Karpas-422 (cell line): ENCODE measurements at regions not wholly inside any gene's neighbourhood (a gene's known extent, or its start where the extent isn't known, plus 50 kb on each side); places are given as distances from the start of the nearest gene placed in this dataset.

Experiments used
- DNase-seq: peaks from one replicate; pipeline ENCODE4 v3.0.0-alpha.2; 2015
- H2AFZ ChIP-seq: fragments of 200-600 bp; sonication (generic); 2 replicates; pipeline ENCODE4 v1.6.1; 2014; ENCODE audit warnings: antibody characterized with exemption, low read length, mixed read lengths
- H3K27ac ChIP-seq: fragments of 200-600 bp; sonication (generic); 2 replicates; pipeline ENCODE4 v1.5.1; 2014; ENCODE audit warnings: mild to moderate bottlenecking, low read length, moderate library complexity
- H3K27me3 ChIP-seq: fragments of 200-600 bp; sonication (generic); 2 replicates; pipeline ENCODE4 v1.6.1; 2014; ENCODE audit warnings: low read length, mixed read lengths
- H3K36me3 ChIP-seq: fragments of 200-600 bp; sonication (generic); 2 replicates; pipeline ENCODE4 v1.6.1; 2014; ENCODE audit warnings: low read length, mixed read lengths; ENCODE audit not compliant: insufficient read depth
- H3K4me1 ChIP-seq: fragments of 200-600 bp; sonication (generic); 2 replicates; pipeline ENCODE4 v1.6.1; 2014; ENCODE audit warnings: mild to moderate bottlenecking, low read length, mixed read lengths
- H3K4me2 ChIP-seq: fragments of 200-600 bp; sonication (generic); 2 replicates; pipeline ENCODE4 v1.6.1; 2014; ENCODE audit warnings: low read length, low read depth, mild to moderate bottlenecking; ENCODE audit not compliant: poor library complexity, severe bottlenecking
- H3K4me3 ChIP-seq: fragments of 200-600 bp; sonication (generic); 2 replicates; pipeline ENCODE4 v1.5.1; 2014; ENCODE audit warnings: mild to moderate bottlenecking, antibody characterized with exemption, low read length, mixed read lengths
- H3K79me2 ChIP-seq: fragments of 200-600 bp; sonication (generic); 2 replicates; pipeline ENCODE4 v1.6.1; 2014; ENCODE audit warnings: mild to moderate bottlenecking, low read length, mixed read lengths
- H3K9ac ChIP-seq: fragments of 200-600 bp; sonication (generic); 2 replicates; pipeline ENCODE4 v1.6.0; 2014; ENCODE audit warnings: low read length
- H3K9me2 ChIP-seq: fragments of 200-600 bp; sonication (generic), shearing (Covaris generic); replicated peaks from 2 replicates; pipeline ENCODE4 v1.6.0; 2014; ENCODE audit warnings: mild to moderate bottlenecking, low read length, moderate library complexity; ENCODE audit not compliant: insufficient read depth
- H3K9me3 ChIP-seq: fragments of 300-700, 200-600 bp; sonication (generic); 2 replicates; pipeline ENCODE4 v1.6.1; 2014; ENCODE audit warnings: low read length, mixed read lengths
- H4K20me1 ChIP-seq: fragments of 200-600 bp; sonication (generic); 2 replicates; pipeline ENCODE4 v1.6.1; 2014; ENCODE audit warnings: mild to moderate bottlenecking, antibody characterized with exemption, low read length, low read depth; ENCODE audit not compliant: insufficient read depth

- H3K4me3 ChIP-seq = no peak overlapping the region
- H3K27me3 ChIP-seq = no peaks in the 10 kb centered on the region
- H3K9ac ChIP-seq = no peak overlapping the region
- H3K9me3 ChIP-seq = no peaks in the 10 kb centered on the region
- no peaks in the 10 kb centered on the region for H3K36me3 ChIP-seq
- H3K27ac ChIP-seq = no peak overlapping the region
- no peak overlapping the region for H3K4me2 ChIP-seq
- H3K9me2 ChIP-seq = no peaks in the 10 kb centered on the region
- H4K20me1 ChIP-seq = no peaks in the 10 kb centered on the region
- DNase-seq = no peak
- no peaks in the 10 kb centered on the region for H3K4me1 ChIP-seq
- H2AFZ ChIP-seq = no peak overlapping the region
- H3K79me2 ChIP-seq = no peaks in the 10 kb centered on the region
Observed at GRCh38 chr1:55932402-55932801, 647.0 kb downstream of the PLPP3 start.

- no peak for DNase-seq
- no peaks in the 10 kb centered on the region for H3K9me3 ChIP-seq
- no peak overlapping the region for H3K27ac ChIP-seq
- H3K4me3 ChIP-seq = no peak overlapping the region
- no peaks in the 10 kb centered on the region for H4K20me1 ChIP-seq
- no peaks in the 10 kb centered on the region for H3K79me2 ChIP-seq
- H3K9ac ChIP-seq = no peak overlapping the region
- H3K9me2 ChIP-seq = no peaks in the 10 kb centered on the region
- no peaks in the 10 kb centered on the region for H3K27me3 ChIP-seq
- H3K36me3 ChIP-seq = no peaks in the 10 kb centered on the region
- no peaks in the 10 kb centered on the region for H3K4me1 ChIP-seq
- no peak overlapping the region for H2AFZ ChIP-seq
- H3K4me2 ChIP-seq = no peak overlapping the region
Observed at GRCh38 chr1:55931081-55931940, 648.1 kb downstream of the PLPP3 start.

DNA sequence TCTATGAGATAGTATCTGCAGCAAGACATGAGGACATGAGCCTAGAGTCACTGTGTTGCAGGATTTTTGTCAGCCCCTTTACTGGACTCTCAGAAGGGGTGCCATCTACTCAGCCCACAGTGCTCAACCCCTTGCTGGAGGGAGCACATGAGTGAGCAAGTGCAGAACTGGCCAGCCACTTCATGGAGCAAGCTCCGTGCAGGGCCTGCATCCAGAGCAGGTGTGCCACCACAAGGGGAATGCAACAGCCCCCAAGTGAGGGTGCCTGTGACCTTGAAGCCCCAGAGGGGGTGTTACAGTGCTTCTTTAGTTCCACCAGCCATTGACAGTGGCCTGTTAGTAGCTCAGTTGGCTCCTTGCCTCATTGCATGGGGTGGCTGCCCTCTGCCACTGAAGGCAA is 649.7 kb downstream of the PLPP3 start:
- H3K4me1 ChIP-seq = no peaks in the 10 kb centered on the region
- H3K4me2 ChIP-seq = no peak overlapping the region
- no peaks in the 10 kb centered on the region for H3K9me2 ChIP-seq
- H3K9ac ChIP-seq = no peak overlapping the region
- H3K79me2 ChIP-seq = no peaks in the 10 kb centered on the region
- no peak overlapping the region for H2AFZ ChIP-seq
- no peak overlapping the region for H3K27ac ChIP-seq
- no peaks in the 10 kb centered on the region for H3K9me3 ChIP-seq
- no peaks in the 10 kb centered on the region for H3K36me3 ChIP-seq
- H3K4me3 ChIP-seq = no peak overlapping the region
- no peaks in the 10 kb centered on the region for H4K20me1 ChIP-seq
- H3K27me3 ChIP-seq = no peaks in the 10 kb centered on the region
- no peak for DNase-seq

DNA sequence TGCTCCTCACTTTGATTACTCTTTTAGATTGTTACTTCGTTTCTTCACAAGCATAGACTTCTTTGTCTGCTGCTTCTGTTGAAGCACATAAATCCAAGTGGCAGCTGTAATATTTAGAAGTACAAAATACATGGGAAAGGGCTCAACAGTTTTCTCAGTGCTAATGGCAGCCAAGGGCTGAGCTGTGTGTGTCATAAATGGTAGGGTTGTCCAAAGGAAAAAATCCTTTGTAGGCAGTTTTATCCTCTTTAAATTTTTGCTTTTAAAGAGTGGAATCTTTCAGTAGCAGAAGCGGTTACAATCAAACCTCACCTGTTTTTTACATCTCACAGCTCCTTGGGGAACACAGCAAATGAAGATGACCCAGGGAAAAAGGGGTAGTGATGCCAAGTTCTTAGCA is 650.8 kb downstream of the PLPP3 start:
- Histone ChIP-seq H4K20me1 (no peaks in the 10 kb centered on the region), H3K27ac (no peak overlapping the region), H3K27me3 (no peaks in the 10 kb centered on the region), H3K79me2 (no peaks in the 10 kb centered on the region), H3K9me2 (no peaks in the 10 kb centered on the region), H3K9ac (no peak overlapping the region), H2AFZ (no peak overlapping the region), H3K36me3 (no peaks in the 10 kb centered on the region), H3K4me2 (no peak overlapping the region), H3K9me3 (no peaks in the 10 kb centered on the region), H3K4me1 (no peaks in the 10 kb centered on the region), H3K4me3 (no peak overlapping the region)
- no peak for DNase-seq

DNA sequence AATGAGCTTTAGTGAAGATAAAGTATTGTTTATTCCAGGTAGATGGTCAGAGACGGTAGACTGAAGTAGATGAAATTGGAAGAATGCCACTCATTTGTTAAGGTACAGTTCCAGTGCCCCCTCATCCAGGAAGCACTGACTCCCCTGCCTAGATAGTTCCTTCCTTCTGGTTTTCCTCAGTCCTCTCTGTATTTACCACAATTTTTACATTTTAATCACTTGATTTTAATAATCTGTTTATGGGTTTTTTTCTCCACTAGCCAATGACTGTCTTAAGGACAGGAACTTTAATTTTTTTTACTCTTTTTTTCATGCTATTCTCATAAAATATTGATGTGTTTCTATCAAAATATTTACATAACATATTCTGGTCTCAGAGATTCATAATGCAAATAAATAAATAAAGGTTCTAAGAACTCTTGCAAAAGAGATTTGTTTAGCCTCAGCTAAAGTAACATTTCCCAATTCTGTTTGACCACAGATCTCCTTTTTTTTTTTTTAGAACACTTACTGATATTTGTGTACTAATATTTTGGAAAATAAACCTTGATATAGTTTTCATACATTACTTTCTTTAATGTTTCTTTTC is 651.6 kb downstream of the PLPP3 start:
- Histone ChIP-seq H3K79me2 (no peaks in the 10 kb centered on the region), H3K4me3 (no peak overlapping the region), H3K27ac (no peak overlapping the region), H3K9me3 (no peaks in the 10 kb centered on the region), H3K4me1 (no peaks in the 10 kb centered on the region), H2AFZ (no peak overlapping the region), H3K9ac (no peak overlapping the region), H3K36me3 (no peaks in the 10 kb centered on the region), H3K9me2 (no peaks in the 10 kb centered on the region), H3K4me2 (no peak overlapping the region), H3K27me3 (no peaks in the 10 kb centered on the region), H4K20me1 (no peaks in the 10 kb centered on the region)
- DNase-seq = no peak

DNA sequence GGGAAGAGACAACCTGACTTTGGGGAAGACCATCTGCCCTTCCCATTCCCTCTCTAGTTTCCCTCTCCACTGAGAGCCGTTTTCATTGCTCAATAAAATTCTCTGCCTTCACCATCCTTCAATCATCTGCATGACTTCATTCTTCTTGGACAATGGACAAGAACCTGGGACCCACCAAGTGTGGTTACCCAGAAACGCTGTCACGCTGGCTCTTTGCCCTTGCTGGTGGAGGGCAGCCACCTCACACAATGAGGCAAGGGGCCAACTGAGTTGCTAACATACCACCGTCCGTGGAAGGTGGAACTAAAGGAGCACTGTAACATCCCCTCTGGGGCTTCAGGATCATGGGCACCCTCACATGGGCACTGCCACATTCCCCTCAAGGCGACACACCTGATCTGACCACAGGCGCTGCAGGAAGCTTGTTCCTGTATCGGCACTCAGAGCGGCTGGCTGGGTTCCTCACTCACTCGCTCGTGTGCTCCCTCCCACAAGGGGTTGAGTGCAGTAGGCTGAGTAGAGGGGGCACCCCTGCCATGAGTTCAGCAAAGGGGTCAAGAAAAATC is 652.4 kb downstream of the PLPP3 start:
- H3K27ac ChIP-seq = no peak overlapping the region
- no peak overlapping the region for H3K4me2 ChIP-seq
- no peaks in the 10 kb centered on the region for H4K20me1 ChIP-seq

GRCh38 chr1:55916907-55917306 is 662.5 kb downstream of the PLPP3 start:
- Histone ChIP-seq H3K4me3 (no peak overlapping the region), H3K36me3 (no peaks in the 10 kb centered on the region), H4K20me1 (no peaks in the 10 kb centered on the region), H3K79me2 (no peaks in the 10 kb centered on the region), H3K9me2 (no peaks in the 10 kb centered on the region), H3K9me3 (no peaks in the 10 kb centered on the region), H2AFZ (no peak overlapping the region), H3K27ac (no peak overlapping the region), H3K4me2 (no peak overlapping the region), H3K27me3 (no peaks in the 10 kb centered on the region), H3K4me1 (no peaks in the 10 kb centered on the region), H3K9ac (no peak overlapping the region)
- no peak for DNase-seq

More for the DNA sequence above, 652.4 kb downstream of the PLPP3 start:
- H3K4me3 ChIP-seq = no peak overlapping the region
- no peaks in the 10 kb centered on the region for H3K9me3 ChIP-seq
- no peak overlapping the region for H2AFZ ChIP-seq
- H3K4me1 ChIP-seq = no peaks in the 10 kb centered on the region
- H3K79me2 ChIP-seq = no peaks in the 10 kb centered on the region
- no peaks in the 10 kb centered on the region for H3K9me2 ChIP-seq
- DNase-seq = no peak
- no peaks in the 10 kb centered on the region for H3K36me3 ChIP-seq
- H3K27me3 ChIP-seq = no peaks in the 10 kb centered on the region
- H3K9ac ChIP-seq = no peak overlapping the region

DNA sequence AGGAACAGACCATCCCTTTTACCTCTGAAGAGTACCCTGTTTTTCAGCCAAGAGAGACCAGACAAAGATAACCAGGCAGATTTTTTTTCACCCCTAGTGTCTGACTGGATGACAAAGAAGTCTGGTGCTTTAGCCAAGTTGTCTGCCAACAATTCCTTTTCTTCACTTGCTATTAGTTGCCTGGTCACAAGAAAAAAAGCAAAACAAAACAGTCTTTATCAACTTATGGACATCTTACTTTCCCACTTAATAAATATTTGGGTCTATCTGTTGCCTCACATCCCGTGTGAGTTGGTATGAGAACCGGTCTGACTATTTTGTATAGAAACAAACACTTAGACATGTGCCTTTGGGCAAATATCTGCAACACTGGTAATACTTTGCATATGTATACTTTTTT is 662.9 kb downstream of the PLPP3 start:
- Histone ChIP-seq H3K4me2 (no peak overlapping the region), H4K20me1 (no peaks in the 10 kb centered on the region), H3K4me3 (no peak overlapping the region), H3K27me3 (no peaks in the 10 kb centered on the region), H3K4me1 (no peaks in the 10 kb centered on the region), H3K9me3 (no peaks in the 10 kb centered on the region), H3K79me2 (no peaks in the 10 kb centered on the region), H3K27ac (no peak overlapping the region), H3K9me2 (no peaks in the 10 kb centered on the region), H3K9ac (no peak overlapping the region), H2AFZ (no peak overlapping the region), H3K36me3 (no peaks in the 10 kb centered on the region)
- no peak for DNase-seq
